IPS-NIHi7 (cell line): ENCODE measurements at regions not wholly inside any gene's neighbourhood (a gene's known extent, or its start where the extent isn't known, plus 50 kb on each side); places are given as distances from the start of the nearest gene placed in this dataset.

Experiments used
- DNase-seq: peaks from one replicate; pipeline ENCODE4 v3.0.0; 2012; ENCODE audit warnings: mixed read lengths; ENCODE audit errors: extremely low spot score

- DNase-seq: no peak
These were observed 113.6 kb downstream of the OAT start for GRCh38 chr10:124305131-124305530.

GRCh38 chr10:124303662-124304418, 114.9 kb downstream of the OAT start:
- no peak for DNase-seq

GRCh38 chr10:124302951-124303505, 115.7 kb downstream of the OAT start:
- DNase-seq: no peak

GRCh38 chr10:124301736-124302135, 117.0 kb downstream of the OAT start:
- DNase-seq: no peak

- no peak for DNase-seq
These were observed 118.0 kb downstream of the OAT start for GRCh38 chr10:124300735-124301134.

- no peak for DNase-seq
These were observed 118.5 kb downstream of the OAT start for GRCh38 chr10:124300224-124300623.

- no peak for DNase-seq
These were observed 119.0 kb downstream of the OAT start for GRCh38 chr10:124299696-124300095.

- no peak for DNase-seq
These were observed 119.8 kb downstream of the OAT start for GRCh38 chr10:124298891-124299290.

- DNase-seq: no peak
These were observed 121.6 kb downstream of the OAT start for GRCh38 chr10:124296813-124297788.

- peak; percentile 60 for DNase-seq
These were observed 122.5 kb downstream of the OAT start for GRCh38 chr10:124296121-124296812.

GRCh38 chr10:124294811-124295770, 123.6 kb downstream of the OAT start:
- no peak for DNase-seq

GRCh38 chr10:124293616-124294449, 124.9 kb downstream of the OAT start:
- DNase-seq: no peak

- DNase-seq: no peak
These were observed 125.7 kb downstream of the OAT start for GRCh38 chr10:124292911-124293615.

GRCh38 chr10:124291001-124291701, 127.6 kb downstream of the OAT start:
- DNase-seq: no peak

GRCh38 chr10:124289851-124290795, 128.6 kb downstream of the OAT start:
- DNase-seq: no peak

GRCh38 chr10:124288928-124289850, 129.5 kb downstream of the OAT start:
- no peak for DNase-seq
